Caki2 (cell line): ENCODE measurements at regions not wholly inside any gene's neighbourhood (a gene's known extent, or its start where the extent isn't known, plus 50 kb on each side); places are given as distances from the start of the nearest gene placed in this dataset.
A peak's percentile ranks its signal among the peaks of the same experiment; 100 is the strongest.
"Not testable (repeated sequence)": the region's sequence is repeated elsewhere in the genome, so short reads cannot be mapped to it uniquely, and the experiment has no call there.

Experiments
- DNase-seq: peaks from one replicate; pipeline ENCODE4 v3.0.0-alpha.2; 2015; ENCODE audit warnings: low read depth
- in situ Hi-C: cut with HindIII; loops from 2 replicates; pipeline ENCODE4 v1.10.0; 2016; ENCODE audit warnings: low sequenced_read_pairs, low pct_unique_long_range_greater_than_20kb, mixed read lengths

DNA sequence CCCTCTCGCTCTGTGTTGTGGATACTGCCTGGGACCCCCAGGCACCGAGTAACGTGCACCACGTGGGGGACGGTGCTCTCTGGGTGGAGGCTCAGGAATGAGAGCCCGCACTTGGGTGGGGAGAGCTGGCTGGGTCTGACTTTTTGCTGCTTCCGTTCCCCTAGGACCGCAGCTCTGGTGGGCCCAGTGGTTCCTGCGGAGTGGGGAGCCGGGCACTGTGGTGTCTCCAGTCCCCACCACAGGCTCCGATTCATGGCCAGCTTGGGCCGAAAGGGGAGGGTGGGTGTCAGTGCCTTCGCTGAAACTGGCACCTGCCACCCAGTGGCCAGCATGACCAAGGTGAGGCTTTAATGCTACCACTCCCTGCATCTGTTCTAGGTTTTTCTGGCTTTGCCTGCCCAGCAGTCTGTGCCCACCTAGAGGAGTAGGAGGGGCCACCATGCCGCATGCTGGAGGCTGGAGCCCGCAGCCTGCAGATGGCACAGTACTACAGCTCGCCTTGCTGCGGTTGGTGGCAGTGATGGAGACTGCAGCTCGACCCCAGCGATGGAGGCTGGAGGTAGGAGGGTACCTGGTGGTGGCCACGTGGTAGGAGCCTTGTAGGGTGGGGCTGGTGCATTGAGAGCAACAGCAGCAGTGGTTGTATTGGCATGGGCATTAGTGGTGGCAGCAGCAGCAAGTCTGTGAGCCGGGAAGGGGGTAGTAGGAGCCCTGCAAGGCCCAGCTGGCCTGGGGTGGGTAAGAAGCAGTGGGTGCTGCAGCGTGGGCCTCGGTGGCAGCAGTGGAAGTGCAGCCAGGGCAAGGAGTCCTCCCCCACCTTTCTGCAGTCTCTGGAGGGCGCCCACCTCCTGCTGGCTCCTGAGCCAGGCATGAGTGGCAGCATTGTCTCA is 118.8 kb upstream of the VPREB1 start:
- DNase-seq, result no peak

GRCh38 chr22:22125028-22125578 is 119.5 kb upstream of the VPREB1 start:
- in situ Hi-C loops, result no loop called here
- no peak for DNase-seq

More for the DNA sequence above, 118.8 kb upstream of the VPREB1 start:
- in situ Hi-C loops, result no loop called here

GRCh38 chr22:22124374-22124773 is 120.2 kb upstream of the VPREB1 start:
- no peak for DNase-seq
- in situ Hi-C loops, result no loop called here

DNA sequence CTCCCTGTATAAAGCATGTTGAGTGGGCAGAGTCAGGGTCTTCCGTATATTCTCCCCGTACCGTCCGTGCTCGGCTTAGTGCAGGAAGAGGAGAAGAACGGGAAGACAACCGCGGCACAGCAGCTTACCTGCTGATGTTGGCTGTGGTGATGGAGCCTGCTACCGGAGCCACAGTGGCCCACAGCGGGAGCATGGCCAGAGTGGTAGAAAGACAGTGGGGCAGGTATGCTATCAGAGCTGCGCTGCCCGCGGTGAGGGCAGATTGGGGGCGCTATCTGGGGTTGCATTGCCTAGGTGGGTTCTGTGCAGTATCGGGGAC is 120.7 kb upstream of the VPREB1 start:
- in situ Hi-C loops, result no loop called here
- no peak for DNase-seq

DNA sequence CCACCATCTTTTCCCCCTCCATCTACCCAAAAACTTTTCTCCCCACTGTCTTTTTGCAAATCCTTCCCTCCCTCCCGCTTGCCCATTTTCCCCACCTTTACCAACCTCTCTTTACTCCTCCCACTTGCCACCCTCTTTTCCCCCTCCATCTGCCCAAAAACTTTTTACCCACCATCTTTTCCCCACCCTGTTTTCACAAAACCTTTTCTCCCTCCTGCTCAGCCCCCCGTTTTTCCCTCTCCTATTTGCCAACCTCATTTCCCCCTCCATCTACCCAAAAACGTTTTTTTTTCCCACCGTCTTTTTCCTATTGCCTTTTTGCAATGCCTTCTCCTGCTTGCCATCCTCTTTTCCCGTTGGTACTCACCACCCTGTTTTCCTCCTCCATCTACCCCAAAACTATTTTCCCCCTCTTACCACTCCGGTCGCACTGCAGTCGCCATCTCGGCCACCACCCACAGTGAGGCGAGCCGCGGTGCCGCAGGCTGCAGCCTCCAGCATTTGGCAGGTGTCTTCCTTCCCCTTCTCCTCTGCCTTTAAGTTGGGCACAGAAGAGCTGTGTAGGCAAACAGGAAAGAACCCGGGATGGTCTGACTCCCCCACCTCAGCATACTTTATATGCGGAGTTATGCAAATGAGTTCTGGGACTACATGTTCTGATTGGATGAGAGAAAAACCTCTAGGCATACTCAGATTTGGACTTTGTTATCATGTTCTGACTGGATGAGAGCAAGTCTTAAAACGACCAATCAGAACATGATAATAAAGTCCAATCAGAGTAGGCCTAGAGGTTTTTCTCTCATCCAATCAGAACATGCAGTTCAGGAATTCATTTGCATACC is 121.2 kb upstream of the VPREB1 start:
- DNase-seq, result peak; percentile 30
- in situ Hi-C loops, result no loop called here

DNA sequence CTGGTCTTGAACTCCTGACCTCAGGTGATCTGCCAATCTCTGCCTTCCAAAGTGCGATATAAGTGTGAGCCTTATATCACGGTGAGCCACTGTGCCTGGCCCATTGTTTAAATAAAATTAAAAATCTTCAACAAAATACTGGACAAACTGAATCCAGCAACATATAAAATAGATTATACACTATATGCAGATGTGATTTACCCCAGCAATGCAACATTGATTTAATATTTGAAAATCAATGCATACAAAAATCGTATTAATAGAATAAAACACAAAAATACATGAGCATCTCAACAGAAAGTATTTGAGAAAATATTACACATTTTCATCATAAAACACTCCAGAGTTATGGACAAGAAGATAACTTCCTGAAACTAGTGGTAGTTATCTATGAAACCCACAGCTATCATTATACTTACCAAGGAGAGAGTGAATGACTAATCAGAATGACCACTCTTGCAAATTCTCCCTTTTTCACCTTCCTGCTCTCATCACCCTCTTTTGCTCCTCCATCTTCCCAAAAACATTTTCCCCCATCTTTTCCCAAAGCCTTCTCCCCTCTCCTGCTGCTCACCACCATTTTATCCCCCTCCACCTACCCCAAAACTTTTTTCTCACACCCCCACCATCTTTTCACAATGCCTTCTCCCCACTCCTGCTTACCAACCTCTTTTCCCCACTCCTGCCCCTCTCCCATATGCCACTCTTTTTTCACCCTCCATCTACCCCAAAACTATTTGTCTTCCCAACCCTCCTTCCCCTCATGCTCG is 122.1 kb upstream of the VPREB1 start:
- in situ Hi-C loops, result no loop called here
- no peak for DNase-seq

GRCh38 chr22:22121445-22121844 is 123.1 kb upstream of the VPREB1 start:
- no peak for DNase-seq
- in situ Hi-C loops, result no loop called here

GRCh38 chr22:22120160-22120559 is 124.4 kb upstream of the VPREB1 start:
- DNase-seq, result no peak
- in situ Hi-C loops, result no loop called here

- in situ Hi-C loops, result no loop called here
- no peak for DNase-seq
Measured at GRCh38 chr22:22118987-22119386, 125.6 kb upstream of the VPREB1 start.

DNA sequence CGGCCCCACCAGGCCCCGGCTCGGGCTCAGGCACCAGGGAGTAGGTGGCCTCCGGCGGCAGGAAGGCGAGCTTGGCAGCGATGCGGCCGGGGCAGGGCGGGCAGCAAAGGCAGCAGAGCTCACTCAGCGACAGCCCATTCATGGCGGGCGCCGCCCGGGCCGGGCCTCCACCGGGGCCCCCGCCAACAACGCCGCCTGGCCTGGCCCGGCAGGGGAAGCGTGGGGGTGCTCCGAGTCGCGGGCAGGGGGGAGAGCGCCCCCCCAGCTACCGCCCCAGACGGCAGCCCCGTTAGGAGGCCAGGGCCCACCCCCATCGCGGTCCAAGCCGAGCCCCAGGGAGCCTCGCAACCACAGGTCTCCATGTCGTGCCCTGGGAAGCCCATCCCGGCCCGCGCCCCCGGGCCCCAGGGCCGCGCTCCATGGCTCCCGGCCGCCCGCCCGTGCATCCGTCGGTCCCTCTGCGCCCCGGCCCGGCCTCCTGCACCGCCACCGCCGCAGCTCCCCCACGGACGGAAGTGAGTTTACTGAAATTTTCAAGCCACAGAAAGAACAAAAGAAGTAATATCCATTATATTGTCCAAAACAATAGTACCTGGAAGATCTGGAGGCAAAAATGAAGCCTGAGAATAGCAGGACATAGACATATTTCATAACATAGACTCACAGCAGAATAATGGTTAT is 126.6 kb upstream of the VPREB1 start:
- DNase-seq, in situ Hi-C loops: not testable (repeated sequence)

GRCh38 chr22:22116997-22117770 is 127.4 kb upstream of the VPREB1 start:
- in situ Hi-C loops, DNase-seq: not testable (repeated sequence)

DNA sequence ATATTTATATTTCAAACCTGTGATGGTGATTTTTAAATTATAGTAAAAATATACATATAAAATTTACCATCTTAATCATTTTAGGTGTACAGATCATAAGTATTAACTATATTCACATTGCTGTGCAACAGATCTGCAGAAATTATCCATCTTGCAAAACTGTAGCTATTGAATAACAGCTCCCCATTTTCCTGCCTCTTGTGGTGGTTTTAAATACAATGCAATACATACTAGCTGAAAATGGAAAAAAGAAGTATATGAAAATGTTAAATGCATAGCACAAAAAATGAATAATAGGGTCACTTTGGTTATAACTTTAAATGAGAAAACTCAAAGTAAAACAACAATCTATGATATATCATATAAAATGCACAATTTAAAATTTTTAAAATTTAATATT is 130.9 kb upstream of the VPREB1 start:
- no peak for DNase-seq
- in situ Hi-C loops, result no loop called here

GRCh38 chr22:22112533-22113294 is 130.1 kb upstream of the TOP3B start:
- in situ Hi-C loops, result no loop called here
- no peak for DNase-seq

DNA sequence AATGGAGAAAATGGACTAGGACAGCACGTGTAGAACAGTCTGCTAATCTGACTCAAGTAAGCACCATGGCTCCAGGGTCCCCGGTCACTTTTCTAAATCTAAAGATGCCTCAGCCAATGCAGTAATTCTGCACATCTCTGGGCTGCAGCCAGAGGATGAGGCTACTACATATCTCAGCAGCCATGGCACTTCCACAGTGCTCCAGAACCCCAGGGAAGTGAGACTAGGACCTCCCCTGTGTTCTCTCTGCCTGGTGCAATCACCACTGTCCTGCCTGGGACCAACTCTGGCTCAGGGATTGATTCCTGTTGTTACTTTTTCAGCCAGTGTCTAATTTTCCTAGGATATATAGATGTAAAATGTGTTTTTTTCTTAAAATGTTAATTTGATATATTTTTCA is 129.4 kb upstream of the TOP3B start:
- no peak for DNase-seq
- in situ Hi-C loops, result no loop called here

GRCh38 chr22:22111267-22111751 is 128.7 kb upstream of the TOP3B start:
- peak; percentile 88 for DNase-seq
- in situ Hi-C loops, result no loop called here

- DNase-seq, result peak; percentile 88
- in situ Hi-C loops, result no loop called here
Measured at GRCh38 chr22:22110548-22111266, 128.1 kb upstream of the TOP3B start.
